Right lobe of liver (tissue), 4 donors: ENCODE measurements at regions not wholly inside any gene's neighbourhood (a gene's known extent, or its start where the extent isn't known, plus 50 kb on each side); places are given as distances from the start of the nearest gene placed in this dataset.

Experiments
- POLR2A ChIP-seq: fragments of 450-650 bp; IDR thresholded peaks from one replicate; pipeline ENCODE4 v1.6.1; 2017; ENCODE audit warnings: antibody characterized with exemption, mild to moderate bottlenecking
- TF ChIP-seq, protein P1 (sequence below), 4 donors: fragments of 200-600 bp in 3 of 4; fragments of 450-650 bp in 1 of 4; IDR thresholded peaks; one replicate each; pipeline versions ENCODE4 v1.5.1 to v1.8.0; 2016 to 2022; ENCODE audit warnings: antibody characterized with exemption in 4 of 4, mild to moderate bottlenecking in 2 of 4
- donor health status: DM: no; HTN: no; CAD: no.
- donor health status: DM: no; HTN: no; CAD: no.
- donor health status: DM: no; HTN: yes; CAD: no.

DNA sequence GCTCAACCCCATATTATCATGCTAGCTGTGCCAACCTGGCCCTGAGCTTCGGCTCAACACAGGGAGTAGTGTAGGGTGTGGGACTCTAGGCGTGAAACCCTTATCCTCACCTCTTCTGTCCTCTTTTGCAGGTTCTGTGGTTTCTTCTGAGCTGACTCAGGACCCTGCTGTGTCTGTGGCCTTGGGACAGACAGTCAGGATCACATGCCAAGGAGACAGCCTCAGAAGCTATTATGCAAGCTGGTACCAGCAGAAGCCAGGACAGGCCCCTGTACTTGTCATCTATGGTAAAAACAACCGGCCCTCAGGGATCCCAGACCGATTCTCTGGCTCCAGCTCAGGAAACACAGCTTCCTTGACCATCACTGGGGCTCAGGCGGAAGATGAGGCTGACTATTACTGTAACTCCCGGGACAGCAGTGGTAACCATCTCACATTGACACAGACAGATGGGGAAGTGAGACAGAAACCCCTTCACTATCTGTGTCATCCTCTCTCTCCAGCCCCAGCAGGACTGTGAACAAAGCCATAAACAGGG, 76.4 kb downstream of the GGTLC2 start:
- TF ChIP-seq, protein P1, sequence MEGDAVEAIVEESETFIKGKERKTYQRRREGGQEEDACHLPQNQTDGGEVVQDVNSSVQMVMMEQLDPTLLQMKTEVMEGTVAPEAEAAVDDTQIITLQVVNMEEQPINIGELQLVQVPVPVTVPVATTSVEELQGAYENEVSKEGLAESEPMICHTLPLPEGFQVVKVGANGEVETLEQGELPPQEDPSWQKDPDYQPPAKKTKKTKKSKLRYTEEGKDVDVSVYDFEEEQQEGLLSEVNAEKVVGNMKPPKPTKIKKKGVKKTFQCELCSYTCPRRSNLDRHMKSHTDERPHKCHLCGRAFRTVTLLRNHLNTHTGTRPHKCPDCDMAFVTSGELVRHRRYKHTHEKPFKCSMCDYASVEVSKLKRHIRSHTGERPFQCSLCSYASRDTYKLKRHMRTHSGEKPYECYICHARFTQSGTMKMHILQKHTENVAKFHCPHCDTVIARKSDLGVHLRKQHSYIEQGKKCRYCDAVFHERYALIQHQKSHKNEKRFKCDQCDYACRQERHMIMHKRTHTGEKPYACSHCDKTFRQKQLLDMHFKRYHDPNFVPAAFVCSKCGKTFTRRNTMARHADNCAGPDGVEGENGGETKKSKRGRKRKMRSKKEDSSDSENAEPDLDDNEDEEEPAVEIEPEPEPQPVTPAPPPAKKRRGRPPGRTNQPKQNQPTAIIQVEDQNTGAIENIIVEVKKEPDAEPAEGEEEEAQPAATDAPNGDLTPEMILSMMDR (IDR thresholded peaks at IDR 0.05): no peak
- TF ChIP-seq POLR2A: no peak
